Heart left ventricle (tissue), 13 donors: ENCODE measurements at regions not wholly inside any gene's neighbourhood (a gene's known extent, or its start where the extent isn't known, plus 50 kb on each side); places are given as distances from the start of the nearest gene placed in this dataset.

Experiments
- CTCF ChIP-seq, 12 donors: fragments of 200-600 bp; sonication (generic) in 4 of 12; IDR thresholded peaks; one replicate each; pipeline versions ENCODE4 v1.5.0 to v1.8.0; 2018 to 2022; ENCODE audit warnings: antibody characterized with exemption in 12 of 12, mild to moderate bottlenecking in 5 of 12
- POLR2A ChIP-seq, 2 donors: fragments of 450-650 bp; IDR thresholded peaks; one replicate each; pipeline ENCODE4 v1.6.1; 2017; ENCODE audit warnings: antibody characterized with exemption in 2 of 2, mild to moderate bottlenecking in 2 of 2, moderate library complexity in 2 of 2
- donor health status: ischemic (EF 13 %, LVEDD 7.1; RV severe dilation, severe dysfunction).
- donor health status: DM: no; HTN: yes; CAD: no.
- donor health status: DM: no; HTN: no; CAD: no.
- donor health status: ischemic (EF 25% LVEDD 6.9; RV normal size, moderate dysfunction).
- donor health status: ischemic (EF 25% LVEDD 5.7; RV mildly dilated, moderate dysfunction).
- donor health status: ischemic (EF 35%, LVEDD 5.7; RV mildly dilated, moderate dysfunction).
- donor health status: nonischemic (EF 11% LVEDD 7.7; RV severe dilation, severe dysfunction).
- donor health status: DM: yes; HTN: yes; CAD: no.
- donor health status: PGD.
- donor health status: ischemic (EF 29% LVEDD 5.4; RV normal size, mild dysfunction).
- donor health status: nonischemic (EF 23%, LVEDD 6.1; RV moderate dilation, normal function).

- TF ChIP-seq CTCF (IDR thresholded peaks at IDR 0.05), result no peak
- TF ChIP-seq POLR2A (IDR thresholded peaks at IDR 0.05), result no peak
Measured at GRCh38 chr14:59103396-59103795, 85.1 kb upstream of the DAAM1 start.
